ENCODE measurements at regions not wholly inside any gene's neighbourhood (a gene's known extent, or its start where the extent isn't known, plus 50 kb on each side); places are given as distances from the start of the nearest gene placed in this dataset.
"Not testable (repeated sequence)": the region's sequence is repeated elsewhere in the genome, so short reads cannot be mapped to it uniquely, and the experiment has no call there.

DNA sequence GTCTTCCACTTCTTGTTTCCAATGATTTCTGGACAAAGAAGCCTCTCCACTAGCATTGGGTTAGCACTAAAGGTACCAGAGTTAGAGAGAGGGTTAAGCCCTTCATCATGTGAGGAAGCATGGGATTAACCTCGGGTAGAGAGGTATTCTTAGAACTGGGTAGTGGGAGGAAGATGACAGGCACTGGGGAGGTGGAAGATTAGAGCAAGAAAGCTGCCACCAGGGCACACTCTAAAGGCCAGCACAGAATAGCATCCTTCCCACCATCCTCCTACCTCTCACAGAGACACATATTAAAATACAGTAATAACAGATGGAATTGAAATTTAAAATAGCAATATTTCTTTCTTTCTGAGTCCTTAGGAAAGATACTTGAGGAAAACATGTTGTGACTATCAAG, 84.5 kb upstream of the PCDH20 start:
- CTCF ChIA-PET, result no interaction called here
- TF ChIP-seq CTCF (IDR thresholded peaks at IDR 0.05; ENCODE audit: low read depth, low read length), result no peak
- POLR2A ChIA-PET, result no interaction called here

DNA sequence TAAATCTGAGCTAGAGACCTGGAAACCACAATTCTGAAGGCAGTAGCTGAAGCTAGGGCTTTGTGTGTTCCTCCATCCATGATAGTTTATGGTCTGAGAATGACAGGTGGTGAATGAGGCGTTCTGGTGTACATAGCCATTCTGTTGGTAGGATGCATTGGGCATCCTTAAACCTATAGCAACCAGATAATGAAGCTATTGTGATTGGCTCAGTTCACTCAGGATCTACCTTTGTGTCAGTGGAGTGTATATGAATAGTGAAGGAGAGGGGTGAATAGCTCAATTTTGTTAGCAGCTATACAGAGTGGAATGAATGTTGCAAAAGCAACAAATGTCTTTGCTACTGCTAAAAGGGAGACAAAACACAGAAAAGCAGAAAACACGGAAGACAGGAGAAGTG, 80.0 kb upstream of the PCDH20 start:
- no peak for DNase-seq (ENCODE audit: low read depth, low spot score)
- Histone ChIP-seq H3K27me3 (ENCODE audit: control insufficient read depth, insufficient read depth, low read length) (no peaks in the 10 kb centered on the region), H3K27ac (ENCODE audit: low read depth, low read length) (no peak overlapping the region), H3K4me3 (ENCODE audit: low read depth, low read length) (no peak overlapping the region), H3K9me3 (ENCODE audit: control insufficient read depth, insufficient read depth, low read length) (no peaks in the 10 kb centered on the region)
- no peak for TF ChIP-seq CTCF (IDR thresholded peaks at IDR 0.05; ENCODE audit: low read depth, low read length)
- POLR2A ChIA-PET, result no interaction called here
- CTCF ChIA-PET, result no interaction called here

More for the DNA sequence above, 84.5 kb upstream of the PCDH20 start:
- DNase-seq (ENCODE audit: low read depth, low spot score), result no peak
- Histone ChIP-seq H3K27ac (ENCODE audit: low read depth, low read length) (no peak overlapping the region), H3K9me3 (ENCODE audit: control insufficient read depth, insufficient read depth, low read length) (no peaks in the 10 kb centered on the region; the same call in 1 of the 2 replicates), H3K4me3 (ENCODE audit: low read depth, low read length) (no peak overlapping the region), H3K27me3 (ENCODE audit: control insufficient read depth, insufficient read depth, low read length) (no peaks in the 10 kb centered on the region)

DNA sequence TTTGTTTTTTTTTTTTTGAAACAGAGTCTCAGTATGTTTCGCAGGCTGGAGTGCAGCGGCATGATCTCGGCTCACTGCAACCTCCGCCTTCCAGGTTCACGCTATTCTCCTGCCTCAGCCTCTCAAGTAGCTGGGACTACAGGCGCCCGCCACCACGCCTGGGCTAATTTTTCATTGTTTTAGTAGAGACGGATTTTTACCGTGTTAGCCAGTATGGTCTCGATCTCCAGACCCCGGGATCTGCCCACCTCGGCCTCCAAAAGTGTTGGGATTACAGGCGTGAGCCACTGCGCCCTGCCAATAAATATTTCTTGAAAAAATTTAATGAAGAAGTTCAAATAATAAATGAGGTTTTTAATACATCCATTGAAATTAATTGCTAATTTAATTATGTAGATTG, 77.9 kb upstream of the PCDH20 start:
- POLR2A ChIA-PET; H3K9me3 ChIP-seq (ENCODE audit: control insufficient read depth, insufficient read depth, low read length); DNase-seq (ENCODE audit: low read depth, low spot score); H3K4me3 ChIP-seq (ENCODE audit: low read depth, low read length); H3K27me3 ChIP-seq (ENCODE audit: control insufficient read depth, insufficient read depth, low read length); CTCF ChIA-PET; H3K27ac ChIP-seq (ENCODE audit: low read depth, low read length): not testable (repeated sequence)

DNA sequence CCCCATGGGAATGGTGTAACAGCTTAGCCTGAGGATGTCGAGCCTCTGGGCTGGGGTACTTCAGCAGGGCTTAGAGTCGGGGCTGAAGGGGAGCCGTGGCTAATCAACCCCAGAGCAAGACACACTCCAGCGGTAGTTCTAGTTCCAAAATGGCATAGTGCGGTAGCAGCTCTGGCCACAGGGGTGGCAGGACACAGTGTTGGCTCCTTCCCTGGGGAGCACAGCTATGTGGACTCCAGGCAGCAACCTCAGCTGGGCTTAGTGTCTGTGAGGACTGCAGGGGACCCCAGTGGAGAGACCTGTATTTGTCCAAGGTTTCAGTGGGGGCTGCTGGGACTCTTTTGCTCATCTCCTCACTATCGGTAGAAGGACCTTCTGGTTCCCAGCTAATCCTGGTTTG, 70.8 kb upstream of the PCDH20 start:
- POLR2A ChIA-PET, result no interaction called here
- CTCF ChIA-PET, result no interaction called here
- Histone ChIP-seq H3K4me3 (ENCODE audit: low read depth, low read length) (no peak overlapping the region), H3K27ac (ENCODE audit: low read depth, low read length) (no peak overlapping the region), H3K9me3 (ENCODE audit: control insufficient read depth, insufficient read depth, low read length) (peaks cover 5% of the 10 kb centered on the region; the same call in 1 of the 2 replicates), H3K27me3 (ENCODE audit: control insufficient read depth, insufficient read depth, low read length) (no peaks in the 10 kb centered on the region)
- TF ChIP-seq CTCF (IDR thresholded peaks at IDR 0.05; ENCODE audit: low read depth, low read length), result no peak
- DNase-seq (ENCODE audit: low read depth, low spot score), result no peak

GRCh38 chr13:61485128-61485765, 69.6 kb upstream of the PCDH20 start:
- ChIA-PET CTCF (no interaction called here), POLR2A (no interaction called here)
- no peak overlapping the region for H3K4me3 ChIP-seq (ENCODE audit: low read depth, low read length)
- H3K9me3 ChIP-seq (ENCODE audit: control insufficient read depth, insufficient read depth, low read length), result peaks cover 5% of the 10 kb centered on the region; the same call in 1 of the 2 replicates
- DNase-seq (ENCODE audit: low read depth, low spot score), result no peak
- no peak for TF ChIP-seq CTCF (IDR thresholded peaks at IDR 0.05; ENCODE audit: low read depth, low read length)
- H3K27ac ChIP-seq (ENCODE audit: low read depth, low read length), result no peak overlapping the region
- H3K27me3 ChIP-seq (ENCODE audit: control insufficient read depth, insufficient read depth, low read length), result no peaks in the 10 kb centered on the region

DNA sequence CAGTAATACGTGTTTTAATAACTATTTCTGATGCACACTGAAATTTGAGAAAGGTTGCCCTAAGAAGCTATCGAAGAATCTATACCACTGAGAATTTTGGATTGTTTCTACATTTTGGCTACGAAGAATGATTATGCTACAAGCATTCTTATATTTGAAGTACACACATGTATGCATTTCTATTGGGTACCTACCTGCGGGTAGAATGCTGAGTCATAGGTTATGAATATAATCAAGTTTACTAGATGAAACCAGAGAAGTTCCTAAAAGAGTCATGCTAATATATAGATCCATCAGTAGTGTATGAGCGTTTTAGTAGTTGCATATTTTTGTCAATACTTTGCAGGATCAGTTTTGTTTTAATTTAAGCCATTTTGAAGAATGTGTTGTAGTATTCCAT, 62.0 kb upstream of the PCDH20 start:
- POLR2A ChIA-PET, result no interaction called here
- TF ChIP-seq CTCF (IDR thresholded peaks at IDR 0.05; ENCODE audit: low read depth, low read length), result no peak
- no peak overlapping the region for H3K27ac ChIP-seq (ENCODE audit: low read depth, low read length)
- H3K9me3 ChIP-seq (ENCODE audit: control insufficient read depth, insufficient read depth, low read length), result no peaks in the 10 kb centered on the region
- H3K4me3 ChIP-seq (ENCODE audit: low read depth, low read length), result no peak overlapping the region
- CTCF ChIA-PET, result no interaction called here
- H3K27me3 ChIP-seq (ENCODE audit: control insufficient read depth, insufficient read depth, low read length), result no peaks in the 10 kb centered on the region
- DNase-seq (ENCODE audit: low read depth, low spot score), result no peak

Data from AG04450 (cell line).